GM19455 (cell line): ENCODE measurements at regions not wholly inside any gene's neighbourhood (a gene's known extent, or its start where the extent isn't known, plus 50 kb on each side); places are given as distances from the start of the nearest gene placed in this dataset.
"Not testable (repeated sequence)": the region's sequence is repeated elsewhere in the genome, so short reads cannot be mapped to it uniquely, and the experiment has no call there.

Experiments
- ATAC-seq: cut with Tn5 transposase; IDR thresholded peaks from one replicate; pipeline ENCODE4 v1.9.1; 2021; ENCODE audit not compliant: unreplicated experiment

DNA sequence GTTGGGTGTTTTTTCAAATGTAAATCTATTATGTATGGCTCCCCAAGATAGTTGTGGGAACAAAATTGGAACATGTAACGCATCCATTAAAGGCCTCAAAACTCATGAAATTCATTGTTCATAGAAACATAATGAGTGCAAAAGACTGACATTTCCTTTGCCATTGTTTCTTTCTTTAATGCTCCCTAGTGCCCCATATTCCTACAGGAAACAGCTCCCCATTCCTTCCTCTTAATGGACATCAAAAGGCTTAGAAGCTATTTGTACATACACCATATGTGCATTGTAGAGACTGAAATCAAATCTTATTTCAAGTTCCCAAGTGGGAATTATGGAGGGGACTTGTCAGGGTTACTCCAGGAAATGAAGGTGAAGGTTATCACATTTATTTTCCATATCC is 139.1 kb downstream of the AHR start:
- ATAC-seq: no peak

DNA sequence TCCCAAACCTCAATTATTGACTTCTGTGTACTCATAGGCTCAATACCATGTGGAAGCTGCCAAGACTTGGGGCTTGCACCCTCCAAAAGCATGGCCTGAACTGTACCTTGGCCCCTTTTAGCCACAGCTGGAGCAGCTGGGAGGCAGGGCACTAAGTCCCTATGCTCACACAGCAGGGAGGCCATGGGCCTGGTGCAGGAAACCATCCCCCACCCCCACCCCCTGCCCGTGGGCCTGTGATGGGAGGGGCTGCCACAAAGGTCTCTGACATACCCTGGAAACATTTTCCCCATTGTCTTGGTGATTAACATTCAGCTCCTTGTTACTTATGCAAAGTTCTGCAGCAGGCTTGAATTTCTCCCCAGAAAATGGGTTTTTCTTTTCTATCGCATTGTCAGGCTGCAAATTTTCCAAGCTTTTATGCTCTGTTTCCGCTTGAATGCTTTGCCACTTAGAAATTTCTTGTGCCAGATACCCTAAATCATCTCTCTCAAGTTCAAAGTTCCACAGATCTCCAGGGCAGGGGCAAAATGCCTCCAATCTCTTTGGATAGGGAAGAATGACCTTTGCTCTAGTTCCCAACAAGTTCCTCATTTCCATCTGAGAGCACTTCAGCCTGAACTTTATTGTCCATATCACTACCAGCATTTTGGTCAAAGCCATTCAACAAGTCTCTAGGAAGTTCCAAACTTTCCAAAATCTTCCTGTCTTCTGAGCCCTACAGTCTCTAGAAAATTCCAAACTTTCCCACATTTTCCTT is 141.8 kb downstream of the AHR start:
- not testable (repeated sequence) for ATAC-seq

DNA sequence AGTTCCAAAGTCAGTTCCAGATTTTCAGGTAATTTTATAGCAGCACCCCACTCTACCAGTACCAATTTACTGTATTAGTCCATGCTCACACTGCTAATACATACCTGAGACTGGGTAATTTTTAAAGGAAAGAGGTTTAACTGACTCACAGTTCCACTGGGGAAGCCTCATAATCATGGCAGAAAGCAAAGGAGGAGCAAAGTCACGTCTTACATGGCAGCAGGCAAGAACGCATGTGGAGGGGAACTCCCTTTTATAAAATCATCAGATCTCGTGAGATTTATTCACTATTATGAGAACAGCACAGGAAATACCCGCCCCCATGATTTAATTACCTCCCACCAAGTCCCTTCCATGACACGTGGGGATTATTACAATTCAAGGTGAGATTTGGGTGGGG is 142.4 kb downstream of the AHR start:
- no peak for ATAC-seq

DNA sequence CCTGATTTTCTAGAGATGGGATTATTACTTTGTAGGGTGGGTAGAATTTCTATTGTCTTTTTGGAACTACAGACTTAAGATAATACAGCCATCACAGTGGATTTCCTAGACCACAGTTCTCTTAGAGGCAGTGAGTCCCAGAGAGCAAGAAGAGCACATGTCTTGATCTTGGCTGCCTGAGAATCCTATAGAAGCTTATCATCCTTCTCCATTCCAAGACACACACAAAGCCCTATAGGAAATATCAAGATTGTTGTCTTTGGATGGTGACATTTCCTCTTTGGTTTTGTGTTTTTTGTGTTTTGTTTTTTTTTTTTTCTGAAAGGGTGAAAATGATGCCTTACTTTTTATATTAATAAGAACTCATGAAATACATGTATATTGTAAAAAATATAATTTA is 143.1 kb downstream of the AHR start:
- ATAC-seq: no peak

DNA sequence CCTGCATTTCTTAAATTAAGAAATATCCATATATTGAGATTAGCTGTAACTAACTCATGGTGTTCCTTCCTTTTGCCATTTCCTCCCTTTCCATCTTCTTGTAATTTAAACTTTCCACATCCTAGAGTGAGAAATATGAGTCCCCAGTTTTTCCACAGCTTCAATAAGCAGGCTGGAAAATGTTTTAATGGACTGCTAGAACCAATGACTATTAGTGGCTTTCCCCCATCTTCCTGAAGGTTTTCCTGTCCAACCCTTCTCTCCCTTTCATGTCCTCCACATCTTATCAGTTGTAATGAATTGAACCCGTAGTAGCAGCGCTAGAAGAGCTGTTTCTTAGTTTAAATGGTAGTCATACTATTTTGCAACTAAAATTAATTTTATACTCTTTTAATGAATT is 145.7 kb downstream of the AHR start:
- no peak for ATAC-seq

DNA sequence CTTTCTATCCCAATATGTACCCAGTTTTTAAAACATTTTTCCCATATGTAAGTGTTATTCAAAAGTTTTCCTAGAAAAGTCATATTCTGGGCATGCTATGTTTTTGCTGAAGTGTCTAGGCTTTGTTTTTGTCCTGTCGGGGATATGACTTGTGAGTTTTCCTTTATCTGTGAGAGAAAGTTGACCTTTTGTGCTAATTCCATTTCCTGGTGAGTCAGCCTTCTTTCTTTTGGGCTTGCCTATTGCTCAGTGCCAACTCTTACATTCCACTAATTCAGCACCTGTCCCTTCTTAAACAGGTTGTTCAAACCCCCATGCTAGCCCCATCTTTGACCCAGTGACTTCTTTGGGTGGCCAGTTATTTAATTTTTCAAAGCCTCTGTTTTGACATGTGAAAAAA is 146.2 kb downstream of the AHR start:
- no peak for ATAC-seq

DNA sequence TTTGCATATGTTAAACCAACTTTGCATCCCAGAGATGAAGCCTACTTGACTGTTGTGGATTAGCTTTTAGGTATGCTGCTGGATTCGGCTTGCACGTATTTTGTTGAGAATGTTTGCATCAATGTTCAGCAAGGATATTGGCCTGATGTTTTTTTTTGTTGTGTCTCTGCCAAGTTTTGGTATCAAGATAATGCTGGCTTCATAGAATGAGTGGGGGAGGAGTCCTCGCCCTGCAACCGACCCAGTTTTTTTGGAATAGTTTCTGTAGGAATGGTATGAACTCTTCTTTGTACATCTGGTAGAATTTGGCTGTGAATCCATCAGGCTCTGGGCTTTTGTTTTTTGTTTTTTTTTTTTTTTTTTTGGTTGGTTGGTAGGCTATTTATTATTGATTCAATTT is 147.9 kb downstream of the AHR start:
- no peak for ATAC-seq

DNA sequence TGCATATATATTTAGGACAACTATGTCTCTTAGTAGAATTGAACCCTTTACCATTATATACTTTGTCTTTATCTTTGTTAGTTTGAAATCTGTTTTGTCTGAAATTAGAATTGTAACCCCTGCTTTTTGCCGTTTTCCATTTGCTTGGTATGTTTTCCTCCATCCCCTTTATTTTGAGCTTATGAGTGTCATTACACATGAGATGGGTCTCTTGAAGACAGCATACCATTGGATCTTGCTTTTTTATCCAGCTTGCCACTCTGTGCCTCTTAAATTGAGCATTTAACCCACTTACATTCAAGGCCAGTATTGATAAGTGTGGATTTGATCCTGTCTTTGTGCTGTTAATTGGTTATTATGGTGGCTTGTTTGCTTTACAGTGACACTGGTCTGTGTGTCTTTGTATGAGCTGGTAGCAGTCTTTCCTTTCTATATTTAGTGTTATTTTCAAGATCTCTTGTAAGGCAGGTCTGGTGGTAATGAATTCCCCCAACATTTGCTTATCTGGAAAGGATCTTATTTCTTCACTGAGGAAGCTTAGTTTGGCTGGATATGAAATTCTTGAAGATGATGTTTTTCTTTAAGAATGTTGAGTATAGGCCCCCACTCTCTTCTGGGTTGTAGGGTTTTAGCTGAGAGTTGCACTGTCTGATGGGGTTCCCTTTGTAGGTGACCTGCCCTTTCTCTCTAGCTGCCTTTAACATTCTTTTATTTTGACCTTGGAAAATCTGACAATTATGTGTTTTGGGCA is 149.5 kb downstream of the AHR start:
- no peak for ATAC-seq

DNA sequence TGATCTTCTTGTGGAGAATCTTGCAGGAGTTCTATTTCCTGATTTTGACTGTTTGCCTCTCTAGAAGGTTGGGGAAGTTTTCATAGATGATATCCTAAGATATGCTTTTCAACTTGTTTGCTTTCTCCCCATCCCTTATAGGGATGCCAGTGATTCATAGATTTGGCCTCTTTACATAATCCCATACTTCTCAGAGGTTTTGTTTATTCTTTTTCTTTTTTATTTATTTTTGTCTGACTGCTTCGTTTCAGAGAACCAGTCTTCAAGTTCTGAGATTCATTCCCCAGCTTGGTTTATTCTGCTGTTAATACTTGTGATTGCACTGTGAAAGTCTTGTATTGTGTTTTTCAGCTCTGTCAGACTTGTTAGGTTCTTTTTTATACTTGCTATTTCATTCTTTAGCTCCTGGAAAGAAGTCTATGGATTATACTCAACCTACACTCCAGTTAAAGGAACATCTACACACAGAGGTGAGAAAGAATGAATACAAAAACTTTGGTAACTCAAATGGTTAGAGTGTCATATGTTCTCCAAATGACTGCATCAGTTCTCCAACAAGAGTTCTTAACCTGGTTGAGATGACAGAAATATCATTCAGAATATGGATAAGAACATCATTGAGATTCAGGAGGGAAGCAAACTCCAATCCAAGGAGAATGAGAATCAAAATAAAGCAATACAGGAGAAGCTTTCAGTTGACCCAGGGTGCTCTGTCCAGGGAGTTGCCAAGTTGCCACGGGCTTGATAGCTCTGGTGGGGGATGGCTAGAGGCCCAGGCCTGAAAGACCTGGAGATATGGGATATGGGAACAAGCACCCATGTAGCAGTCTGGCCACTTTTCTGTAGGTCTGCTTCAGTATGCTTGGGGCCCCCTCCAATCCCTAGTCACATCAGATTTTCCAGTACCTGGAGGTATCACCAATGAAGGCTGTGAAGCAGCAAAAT is 150.3 kb downstream of the AHR start:
- no peak for ATAC-seq

DNA sequence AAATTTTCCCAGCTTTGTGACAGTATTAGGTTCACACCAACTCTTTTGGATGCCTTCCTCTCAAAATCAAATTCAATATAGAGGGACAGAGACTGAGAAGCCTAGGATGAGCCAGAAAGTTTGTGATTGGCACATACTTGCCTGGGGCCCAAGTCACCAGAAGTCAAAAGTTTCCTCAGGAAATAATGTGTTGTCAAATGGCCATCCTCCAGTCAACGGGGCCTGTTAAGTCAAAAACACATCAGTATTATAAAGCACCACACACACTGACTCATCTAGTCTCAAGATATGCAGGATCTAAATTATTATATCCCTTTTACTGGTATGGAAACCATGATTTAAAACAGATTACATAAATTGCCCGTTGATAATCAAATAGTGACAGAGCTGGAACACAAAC is 158.1 kb downstream of the AHR start:
- ATAC-seq: no peak

DNA sequence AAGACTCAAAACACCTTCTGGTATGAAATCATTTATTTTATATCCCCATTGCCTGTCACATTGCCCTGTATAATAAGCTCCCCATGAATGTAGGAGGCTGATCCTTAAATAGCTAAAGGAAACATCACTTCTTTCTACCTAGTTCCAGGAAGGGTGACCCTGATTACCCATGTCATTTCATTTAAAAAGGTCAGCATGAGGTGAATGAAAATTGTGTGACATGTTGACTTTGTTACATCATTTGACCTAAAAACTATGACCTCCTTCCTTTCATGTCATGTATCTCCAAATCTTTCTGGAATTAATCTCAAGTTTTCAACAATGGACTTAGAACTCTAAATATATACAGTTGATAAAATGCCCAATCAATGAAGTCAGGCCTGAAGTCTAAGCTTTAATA is 161.5 kb downstream of the AHR start:
- ATAC-seq: no peak

DNA sequence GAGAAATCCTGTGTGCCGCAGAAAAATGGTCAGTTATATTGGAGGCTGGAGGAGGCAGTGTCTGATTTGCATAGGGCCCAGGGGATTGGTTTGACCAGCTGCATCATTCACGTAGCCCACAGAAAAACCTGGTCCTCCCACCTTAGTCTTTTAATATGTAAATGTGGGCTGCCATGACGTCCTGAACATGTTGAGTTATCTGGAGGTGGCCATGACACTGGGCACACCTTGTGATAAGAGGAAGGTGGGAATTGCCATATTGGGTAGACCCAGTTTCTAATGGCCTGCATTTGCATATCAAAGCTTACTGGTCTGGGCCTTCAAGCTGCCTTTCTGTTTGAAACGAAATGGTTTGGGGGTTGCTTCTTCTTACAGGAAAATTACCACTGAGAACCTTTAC is 162.2 kb downstream of the AHR start:
- no peak for ATAC-seq

DNA sequence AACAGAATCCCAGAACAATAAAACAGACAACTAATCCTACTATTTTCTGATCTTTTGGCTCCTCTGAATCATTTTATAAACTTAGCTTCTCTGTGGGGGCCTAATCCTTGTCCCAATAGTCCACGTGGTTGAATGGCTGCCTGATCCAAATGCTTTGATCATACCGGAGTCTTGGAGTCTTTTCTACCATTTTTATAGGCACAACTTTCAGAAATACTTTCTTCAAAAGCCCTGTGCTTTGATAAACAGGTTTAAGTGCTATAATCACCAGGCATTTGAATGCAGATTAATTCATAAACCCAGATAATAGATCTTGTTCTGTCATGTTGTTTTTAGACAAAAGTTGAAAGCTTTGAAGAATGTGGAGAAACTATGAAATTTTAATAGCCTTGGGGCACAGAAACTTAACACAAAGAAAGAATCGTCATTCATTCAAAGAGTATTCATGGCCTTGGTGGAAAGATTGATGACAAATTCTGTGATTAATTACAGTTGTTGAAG is 163.7 kb downstream of the AHR start:
- no peak for ATAC-seq

DNA sequence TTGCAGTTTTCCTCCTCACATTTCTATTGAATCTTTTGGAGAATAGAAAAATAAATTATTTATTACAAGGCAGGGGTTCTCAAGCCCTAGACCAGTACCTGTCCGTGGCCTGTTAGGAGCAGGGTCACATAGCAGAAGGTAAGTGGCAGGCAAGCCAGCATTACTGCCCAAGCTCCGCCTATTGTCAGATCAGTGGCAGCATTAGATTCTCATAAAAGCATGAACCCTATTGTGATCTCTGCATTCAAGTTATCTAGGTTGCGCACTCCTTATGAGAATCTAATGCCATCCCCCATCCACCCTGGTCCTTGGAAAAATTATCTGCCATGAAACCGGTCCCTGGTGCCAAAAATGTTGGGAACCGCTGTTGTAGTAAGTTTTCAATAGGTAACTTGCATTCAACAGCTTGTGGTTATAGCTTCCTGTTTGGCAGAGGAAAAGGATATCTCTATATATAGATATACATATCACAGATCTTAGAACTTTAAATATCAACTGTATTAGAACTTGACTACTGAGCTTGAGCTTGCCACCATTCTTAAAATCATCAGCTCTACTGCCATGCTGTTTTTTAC is 165.1 kb downstream of the AHR start:
- ATAC-seq: no peak

DNA sequence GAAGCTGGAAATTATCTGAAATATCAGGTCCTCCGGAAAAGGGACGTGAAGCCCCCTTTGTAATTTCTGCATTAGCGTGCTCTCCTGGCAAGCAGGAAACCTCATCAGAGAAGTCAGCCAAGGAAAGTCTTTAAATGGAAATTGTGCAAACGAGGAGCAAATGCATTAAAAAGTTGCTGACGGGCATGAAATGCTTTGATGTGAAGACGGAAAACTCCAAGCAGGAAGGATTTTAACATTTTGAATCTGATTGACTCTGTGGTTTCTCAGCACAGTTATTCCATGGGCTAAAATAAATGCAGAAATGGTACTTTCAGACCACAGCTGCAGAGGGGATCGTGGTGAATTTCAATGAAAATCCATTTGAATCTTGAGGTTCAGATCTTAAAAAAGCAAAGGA is 167.8 kb downstream of the AHR start:
- ATAC-seq: no peak

DNA sequence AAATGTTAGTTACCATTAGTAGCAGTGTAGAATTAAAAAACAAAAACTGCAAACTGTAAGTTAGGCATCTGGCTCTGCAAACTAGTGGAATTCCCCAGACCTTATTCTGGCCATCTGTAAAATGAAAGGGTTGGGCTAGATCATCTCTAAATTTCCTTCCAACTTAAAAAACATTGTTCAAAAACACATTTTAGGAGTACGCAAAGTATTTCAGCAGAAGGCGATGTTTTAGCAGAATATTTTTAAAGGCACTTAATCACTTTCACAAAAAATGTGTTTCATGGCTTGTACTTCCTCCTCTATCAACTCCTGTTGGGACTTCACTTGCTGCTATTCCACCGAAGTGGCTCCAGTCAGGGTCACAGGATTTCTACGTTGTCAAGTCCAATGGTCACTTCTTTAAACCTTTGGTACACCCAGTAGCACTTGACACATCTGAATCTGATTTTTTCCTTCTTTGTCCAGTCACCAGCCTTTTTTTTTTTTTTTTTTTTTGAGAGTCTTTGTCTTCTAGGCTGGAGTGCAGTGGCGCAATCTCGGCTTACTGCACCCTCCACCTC is 169.0 kb downstream of the AHR start:
- no peak for ATAC-seq

DNA sequence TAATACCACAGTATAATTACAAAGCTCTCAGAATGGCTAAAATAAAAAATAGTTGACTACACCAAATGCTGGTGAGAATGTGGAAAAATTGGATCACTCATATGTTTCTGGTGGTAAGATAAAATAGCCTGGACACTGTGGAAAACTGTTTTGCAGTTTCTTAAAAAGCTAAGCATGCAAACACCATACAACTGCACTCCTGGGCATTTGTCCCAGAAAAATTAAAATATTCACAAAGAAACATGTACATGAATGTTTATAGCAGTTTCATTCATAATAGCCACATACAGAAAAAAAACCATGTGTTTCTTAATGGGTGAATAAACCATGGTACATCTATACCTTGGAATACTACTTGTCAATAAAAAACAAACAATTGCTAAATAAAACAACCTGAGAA is 172.9 kb downstream of the AHR start:
- ATAC-seq: no peak

DNA sequence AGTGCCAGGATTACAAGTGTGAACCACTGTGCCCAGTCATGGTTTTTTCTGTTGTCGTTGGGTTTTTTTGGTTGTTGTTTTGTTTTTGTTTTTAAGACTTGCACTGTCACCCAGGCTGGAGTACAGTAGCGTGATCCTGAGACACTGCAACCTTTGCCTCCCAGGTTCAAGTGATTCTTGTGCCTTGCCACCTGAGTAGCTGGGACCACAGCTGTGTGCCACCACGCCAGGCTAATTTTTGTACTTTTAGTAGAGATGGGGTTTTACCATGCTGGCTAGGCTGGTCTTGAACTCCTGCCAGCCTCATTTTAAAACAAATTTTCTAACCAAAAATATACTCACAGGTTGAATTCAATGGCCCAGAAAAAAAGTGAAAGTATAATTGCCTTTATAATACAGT is 174.1 kb downstream of the AHR start:
- no peak for ATAC-seq

DNA sequence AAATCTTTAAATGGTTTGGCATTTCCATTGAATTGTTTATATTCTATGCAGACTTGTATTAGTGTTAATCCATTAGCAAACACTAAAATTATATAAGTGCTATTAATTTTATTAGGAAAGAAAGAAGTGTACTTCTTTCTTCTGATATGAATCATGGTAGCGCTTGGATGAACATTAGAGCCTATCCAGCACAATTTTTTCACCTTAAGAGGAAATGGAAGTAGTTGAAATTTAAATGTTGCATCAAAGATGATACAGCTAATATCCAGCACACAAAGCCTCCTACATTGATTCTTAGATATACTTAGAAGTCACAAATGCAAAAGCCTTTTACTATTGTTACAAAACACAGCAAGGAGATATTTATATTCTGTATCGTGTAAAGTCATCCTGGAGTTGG is 174.5 kb downstream of the AHR start:
- no peak for ATAC-seq

DNA sequence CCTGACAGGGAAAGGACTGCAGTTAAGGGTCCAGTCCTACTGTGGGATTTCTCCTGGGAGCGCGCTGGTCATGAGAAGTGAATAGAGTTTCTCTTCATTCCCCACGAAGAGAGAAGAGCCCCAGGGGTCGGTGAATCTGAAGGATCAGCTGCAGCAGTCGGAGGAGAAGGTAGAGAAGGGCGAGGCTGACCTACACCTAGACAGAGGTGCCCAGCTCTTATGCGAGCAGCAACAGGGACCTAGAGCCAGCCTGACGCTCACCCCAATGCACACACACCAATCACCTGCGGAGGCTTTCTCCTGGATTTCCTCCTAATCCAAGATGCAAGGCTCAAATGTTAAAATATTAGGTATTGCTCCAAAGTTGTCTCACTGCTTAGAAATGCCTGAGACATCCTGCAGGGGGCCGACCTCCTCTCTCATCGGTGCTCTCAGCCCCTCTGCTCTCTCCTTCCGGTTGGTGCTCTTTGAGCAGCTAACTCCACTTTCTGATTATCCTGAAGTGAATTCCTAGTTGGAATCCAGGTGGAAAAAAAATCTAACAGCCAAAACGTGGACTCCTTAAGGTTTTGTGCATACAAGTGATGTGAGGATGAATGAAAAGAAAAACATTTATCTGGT is 176.4 kb downstream of the AHR start:
- ATAC-seq: no peak
